Cardiac fibroblast (primary cell): ENCODE measurements at regions not wholly inside any gene's neighbourhood (a gene's known extent, or its start where the extent isn't known, plus 50 kb on each side); places are given as distances from the start of the nearest gene placed in this dataset.

ENCODE experiments used
- DNase-seq, 2 donors: peaks; one replicate each; pipeline versions ENCODE4 v3.0.0 to v3.0.0-alpha.2; 2010; ENCODE audit warnings: low read depth in 2 of 2
- H3K4me3 ChIP-seq, 2 donors: replicated peaks in 1 of 2; 1 replicate in 1 of 2; 2 replicates in 1 of 2; pipeline ENCODE4 v1.5.1; 2011; ENCODE audit warnings: low read depth in 2 of 2, low read length in 2 of 2, mild to moderate bottlenecking in 2 of 2, moderate library complexity in 1 of 2
- TF ChIP-seq, protein P1 (sequence below): IDR thresholded peaks from one replicate; pipeline ENCODE4 v1.5.1; 2011; ENCODE audit warnings: low read depth, mild to moderate bottlenecking, low read length, inconsistent platforms

DNA sequence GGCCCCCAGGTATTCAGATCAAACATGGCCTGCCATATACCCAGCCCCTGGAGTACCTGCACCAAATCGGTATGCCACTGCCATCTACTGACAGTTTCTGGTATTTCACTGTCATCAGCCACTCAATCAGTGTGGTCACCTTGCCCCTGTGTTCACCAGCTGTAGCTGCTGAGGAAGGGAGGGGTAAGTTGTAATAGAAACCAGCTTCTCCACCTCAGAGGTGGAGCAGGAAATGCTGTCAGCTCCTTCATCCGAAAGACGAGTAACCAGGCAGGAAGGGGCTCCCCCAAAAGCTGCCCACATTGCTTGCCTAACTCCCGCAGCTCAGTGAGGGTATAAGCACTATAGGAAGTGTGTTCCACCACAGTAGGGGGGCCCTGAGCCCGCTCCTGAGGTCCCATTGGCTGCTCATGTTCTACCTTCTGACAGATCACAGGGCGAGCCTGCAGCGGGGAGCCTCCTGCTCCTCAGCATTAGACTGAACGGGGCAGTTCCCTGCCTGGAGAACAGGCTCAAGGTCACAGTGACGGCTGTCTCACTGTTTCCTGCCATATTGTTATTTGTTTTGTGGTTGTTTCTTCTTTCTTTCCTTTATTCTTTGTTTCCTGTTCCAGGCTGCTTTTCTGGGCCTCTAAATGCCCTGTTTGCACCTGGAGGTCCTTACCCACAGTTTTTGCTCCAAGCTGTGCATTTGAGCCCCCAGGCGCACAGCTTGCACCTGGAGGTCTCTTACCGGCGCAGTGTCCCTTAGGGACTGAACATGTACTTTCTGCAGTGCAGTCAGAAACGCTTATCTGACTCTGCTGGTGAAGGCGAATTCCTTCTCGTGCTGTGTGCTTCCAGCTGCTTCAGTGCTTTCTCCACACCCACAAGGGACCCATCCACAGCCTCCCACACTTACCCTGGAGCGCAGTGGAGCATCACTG is 1638.3 kb downstream of the MRPL39 start:
- DNase-seq: peak; percentile 1 to 36
- TF ChIP-seq, protein P1, sequence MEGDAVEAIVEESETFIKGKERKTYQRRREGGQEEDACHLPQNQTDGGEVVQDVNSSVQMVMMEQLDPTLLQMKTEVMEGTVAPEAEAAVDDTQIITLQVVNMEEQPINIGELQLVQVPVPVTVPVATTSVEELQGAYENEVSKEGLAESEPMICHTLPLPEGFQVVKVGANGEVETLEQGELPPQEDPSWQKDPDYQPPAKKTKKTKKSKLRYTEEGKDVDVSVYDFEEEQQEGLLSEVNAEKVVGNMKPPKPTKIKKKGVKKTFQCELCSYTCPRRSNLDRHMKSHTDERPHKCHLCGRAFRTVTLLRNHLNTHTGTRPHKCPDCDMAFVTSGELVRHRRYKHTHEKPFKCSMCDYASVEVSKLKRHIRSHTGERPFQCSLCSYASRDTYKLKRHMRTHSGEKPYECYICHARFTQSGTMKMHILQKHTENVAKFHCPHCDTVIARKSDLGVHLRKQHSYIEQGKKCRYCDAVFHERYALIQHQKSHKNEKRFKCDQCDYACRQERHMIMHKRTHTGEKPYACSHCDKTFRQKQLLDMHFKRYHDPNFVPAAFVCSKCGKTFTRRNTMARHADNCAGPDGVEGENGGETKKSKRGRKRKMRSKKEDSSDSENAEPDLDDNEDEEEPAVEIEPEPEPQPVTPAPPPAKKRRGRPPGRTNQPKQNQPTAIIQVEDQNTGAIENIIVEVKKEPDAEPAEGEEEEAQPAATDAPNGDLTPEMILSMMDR: peak; percentile 47
- no peak overlapping the region for H3K4me3 ChIP-seq

GRCh38 chr21:23968008-23968407 is 1639.3 kb downstream of the MRPL39 start:
- DNase-seq: no peak
- H3K4me3 ChIP-seq: no peak overlapping the region
- TF ChIP-seq, protein P1: no peak

GRCh38 chr21:23963454-23963853 is 1643.8 kb downstream of the MRPL39 start:
- H3K4me3 ChIP-seq: no peak overlapping the region
- DNase-seq: peak in 1 of 2 donors; percentile 8
- TF ChIP-seq, protein P1: no peak

DNA sequence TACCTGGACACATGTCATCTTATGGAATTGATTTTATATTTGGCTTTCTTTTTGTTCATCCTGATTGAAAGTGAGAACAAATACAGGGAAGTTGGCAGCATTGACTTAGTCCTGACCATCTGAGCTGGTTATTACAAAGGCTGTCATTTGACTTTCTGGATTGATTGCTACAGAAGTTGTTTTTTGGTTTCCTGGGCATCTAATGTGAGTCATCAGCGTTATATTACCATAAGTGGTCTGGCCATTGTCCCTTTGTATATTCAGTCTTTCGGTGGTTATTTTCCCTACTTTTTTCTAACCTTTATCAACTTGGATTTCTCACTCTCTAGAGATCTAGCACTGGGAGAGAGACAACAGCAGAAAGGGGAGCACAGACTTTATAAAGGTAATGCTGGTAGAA is 1646.5 kb downstream of the MRPL39 start:
- no peak for DNase-seq
- TF ChIP-seq, protein P1: no peak
- no peak overlapping the region for H3K4me3 ChIP-seq

- TF ChIP-seq, protein P1: no peak
Observed at GRCh38 chr21:23955135-23955843, 1652.0 kb downstream of the MRPL39 start.

DNA sequence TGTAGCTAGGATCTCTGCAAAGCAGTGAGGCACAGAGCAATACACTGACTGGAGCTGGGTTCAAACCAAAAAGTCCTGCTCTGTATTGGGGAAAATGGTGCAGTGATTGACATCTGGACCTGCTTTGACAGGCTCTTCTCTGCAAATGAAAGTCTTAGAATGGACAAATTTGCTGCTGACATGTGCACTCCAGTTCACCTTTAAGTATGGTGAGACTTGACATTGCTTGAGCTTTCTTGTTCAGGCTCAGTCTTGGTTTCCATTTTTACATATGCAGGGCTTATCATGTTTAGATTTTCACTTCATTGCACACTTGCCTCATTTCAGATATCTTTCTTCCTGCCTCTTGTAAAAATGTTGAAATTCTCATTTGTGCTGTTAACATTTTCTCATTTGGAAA is 1655.0 kb downstream of the MRPL39 start:
- no peak for DNase-seq
- H3K4me3 ChIP-seq: no peak overlapping the region
- TF ChIP-seq, protein P1: no peak

More at GRCh38 chr21:23955135-23955843, 1652.0 kb downstream of the MRPL39 start:
- no peak for DNase-seq
- H3K4me3 ChIP-seq: no peak overlapping the region
